Coronary artery (tissue), 2 donors: ENCODE measurements at regions not wholly inside any gene's neighbourhood (a gene's known extent, or its start where the extent isn't known, plus 50 kb on each side); places are given as distances from the start of the nearest gene placed in this dataset.

Experiments
- DNase-seq: peaks from one replicate; pipeline ENCODE4 v3.0.0-alpha.2; 2017; ENCODE audit warnings: low spot score
- H3K27ac ChIP-seq, 2 donors: fragments of 200-600 bp; sonication (generic); one replicate each; pipeline ENCODE4 v1.5.1; 2016 to 2019
- H3K4me3 ChIP-seq: fragments of 200-600 bp; sonication (generic); 2 replicates; pipeline ENCODE4 v1.5.1; 2016; ENCODE audit warnings: mild to moderate bottlenecking, moderate library complexity
- CTCF ChIP-seq: fragments of 200-600 bp; sonication (generic); IDR thresholded peaks from one replicate; pipeline ENCODE4 v1.5.1; 2019; ENCODE audit warnings: antibody characterized with exemption

GRCh38 chr10:9645928-9646600 lies 1371.6 kb upstream of the CELF2 start:
- H3K4me3 ChIP-seq = no peak overlapping the region
- DNase-seq = no peak
- no peak overlapping the region for H3K27ac ChIP-seq
- no peak for TF ChIP-seq CTCF

- TF ChIP-seq CTCF = no peak
- no peak overlapping the region for H3K27ac ChIP-seq
- H3K4me3 ChIP-seq = no peak overlapping the region
- DNase-seq = no peak
Measured at GRCh38 chr10:9654261-9654660, 1363.4 kb upstream of the CELF2 start.

GRCh38 chr10:9656386-9656785 lies 1361.3 kb upstream of the CELF2 start:
- DNase-seq = no peak
- no peak overlapping the region for H3K4me3 ChIP-seq
- TF ChIP-seq CTCF = no peak
- H3K27ac ChIP-seq = no peak overlapping the region

GRCh38 chr10:9656996-9657395 lies 1360.7 kb upstream of the CELF2 start:
- H3K27ac ChIP-seq = no peak overlapping the region
- no peak for TF ChIP-seq CTCF
- DNase-seq = no peak
- no peak overlapping the region for H3K4me3 ChIP-seq

- no peak for TF ChIP-seq CTCF
- H3K27ac ChIP-seq = no peak overlapping the region
- DNase-seq = no peak
- no peak overlapping the region for H3K4me3 ChIP-seq
Measured at GRCh38 chr10:9657530-9657929, 1360.1 kb upstream of the CELF2 start.

GRCh38 chr10:9668411-9668810 lies 1349.3 kb upstream of the CELF2 start:
- no peak for DNase-seq
- no peak for TF ChIP-seq CTCF
- Histone ChIP-seq H3K4me3 (no peak overlapping the region), H3K27ac (no peak overlapping the region)

GRCh38 chr10:9670911-9671310 lies 1346.8 kb upstream of the CELF2 start:
- Histone ChIP-seq H3K27ac (no peak overlapping the region), H3K4me3 (no peak overlapping the region)
- no peak for DNase-seq
- no peak for TF ChIP-seq CTCF
